ENCODE measurements at regions not wholly inside any gene's neighbourhood (a gene's known extent, or its start where the extent isn't known, plus 50 kb on each side); places are given as distances from the start of the nearest gene placed in this dataset.

- WGBS, 2 experiments = 18 to 21% methylated on average over 7 of the region's 7 CpGs
- Histone ChIP-seq H3K27ac (ENCODE audit: insufficient read depth, low read depth, low read length, poor library complexity, severe bottlenecking) (no peak overlapping the region), H3K36me3 (ENCODE audit: control insufficient read depth, insufficient read depth, low read length) (no peaks in the 10 kb centered on the region), H3K27me3 (ENCODE audit: control insufficient read depth, insufficient read depth, low read length, poor library complexity, severe bottlenecking) (no peaks in the 10 kb centered on the region), H3K9me3 (ENCODE audit: control insufficient read depth, low read length) (no peaks in the 10 kb centered on the region), H3K4me1 (ENCODE audit: control insufficient read depth, insufficient read depth, low read length) (peaks cover 19% of the 10 kb centered on the region), H3K4me3 (ENCODE audit: insufficient read depth, low read depth, low read length) (no peak overlapping the region)
Observed at GRCh38 chr12:76698966-76699365, 64.9 kb upstream of the ZDHHC17 start.

GRCh38 chr12:76701690-76702089 is 62.2 kb upstream of the ZDHHC17 start:
- Histone ChIP-seq H3K36me3 (ENCODE audit: control insufficient read depth, insufficient read depth, low read length) (no peaks in the 10 kb centered on the region), H3K27ac (ENCODE audit: insufficient read depth, low read depth, low read length, poor library complexity, severe bottlenecking) (no peak overlapping the region), H3K27me3 (ENCODE audit: control insufficient read depth, insufficient read depth, low read length, poor library complexity, severe bottlenecking) (no peaks in the 10 kb centered on the region), H3K4me3 (ENCODE audit: insufficient read depth, low read depth, low read length) (no peak overlapping the region), H3K4me1 (ENCODE audit: control insufficient read depth, insufficient read depth, low read length) (peaks cover 15% of the 10 kb centered on the region), H3K9me3 (ENCODE audit: control insufficient read depth, low read length) (no peaks in the 10 kb centered on the region)
- WGBS, 2 experiments = 92 to 100% methylated on average over 1 of the region's 1 CpG

- no peaks in the 10 kb centered on the region for H3K27me3 ChIP-seq (ENCODE audit: control insufficient read depth, insufficient read depth, low read length, poor library complexity, severe bottlenecking)
- no peaks in the 10 kb centered on the region for H3K9me3 ChIP-seq (ENCODE audit: control insufficient read depth, low read length)
- H3K4me1 ChIP-seq (ENCODE audit: control insufficient read depth, insufficient read depth, low read length) = peaks cover 6% of the 10 kb centered on the region
- H3K4me3 ChIP-seq (ENCODE audit: insufficient read depth, low read depth, low read length) = no peak overlapping the region
- WGBS, 2 experiments = 88 to 92% methylated on average over 3 of the region's 4 CpGs
- H3K36me3 ChIP-seq (ENCODE audit: control insufficient read depth, insufficient read depth, low read length) = no peaks in the 10 kb centered on the region
- no peak overlapping the region for H3K27ac ChIP-seq (ENCODE audit: insufficient read depth, low read depth, low read length, poor library complexity, severe bottlenecking)
Observed at GRCh38 chr12:76702946-76703345, 61.0 kb upstream of the ZDHHC17 start.

GRCh38 chr12:76704693-76705092 is 59.2 kb upstream of the ZDHHC17 start:
- no peak overlapping the region for H3K27ac ChIP-seq (ENCODE audit: insufficient read depth, low read depth, low read length, poor library complexity, severe bottlenecking)
- no peak overlapping the region for H3K4me3 ChIP-seq (ENCODE audit: insufficient read depth, low read depth, low read length)
- H3K4me1 ChIP-seq (ENCODE audit: control insufficient read depth, insufficient read depth, low read length) = no peaks in the 10 kb centered on the region
- no peaks in the 10 kb centered on the region for H3K9me3 ChIP-seq (ENCODE audit: control insufficient read depth, low read length)
- H3K27me3 ChIP-seq (ENCODE audit: control insufficient read depth, insufficient read depth, low read length, poor library complexity, severe bottlenecking) = no peaks in the 10 kb centered on the region
- 67 to 69% methylated on average over 2 of the region's 2 CpGs for WGBS, 2 experiments
- H3K36me3 ChIP-seq (ENCODE audit: control insufficient read depth, insufficient read depth, low read length) = no peaks in the 10 kb centered on the region

- H3K4me1 ChIP-seq (ENCODE audit: control insufficient read depth, insufficient read depth, low read length) = no peaks in the 10 kb centered on the region
- H3K9me3 ChIP-seq (ENCODE audit: control insufficient read depth, low read length) = no peaks in the 10 kb centered on the region
- H3K27ac ChIP-seq (ENCODE audit: insufficient read depth, low read depth, low read length, poor library complexity, severe bottlenecking) = no peak overlapping the region
- no peaks in the 10 kb centered on the region for H3K36me3 ChIP-seq (ENCODE audit: control insufficient read depth, insufficient read depth, low read length)
- no peaks in the 10 kb centered on the region for H3K27me3 ChIP-seq (ENCODE audit: control insufficient read depth, insufficient read depth, low read length, poor library complexity, severe bottlenecking)
- H3K4me3 ChIP-seq (ENCODE audit: insufficient read depth, low read depth, low read length) = no peak overlapping the region
Observed at GRCh38 chr12:76706101-76706500, 57.8 kb upstream of the ZDHHC17 start.

- Histone ChIP-seq H3K36me3 (ENCODE audit: control insufficient read depth, insufficient read depth, low read length) (no peaks in the 10 kb centered on the region), H3K4me3 (ENCODE audit: insufficient read depth, low read depth, low read length) (no peak overlapping the region), H3K9me3 (ENCODE audit: control insufficient read depth, low read length) (no peaks in the 10 kb centered on the region), H3K27me3 (ENCODE audit: control insufficient read depth, insufficient read depth, low read length, poor library complexity, severe bottlenecking) (no peaks in the 10 kb centered on the region), H3K27ac (ENCODE audit: insufficient read depth, low read depth, low read length, poor library complexity, severe bottlenecking) (no peak overlapping the region), H3K4me1 (ENCODE audit: control insufficient read depth, insufficient read depth, low read length) (no peaks in the 10 kb centered on the region)
Observed at GRCh38 chr12:76706761-76707160, 57.2 kb upstream of the ZDHHC17 start.

GRCh38 chr12:76707772-76708171 is 56.1 kb upstream of the ZDHHC17 start:
- H3K27ac ChIP-seq (ENCODE audit: insufficient read depth, low read depth, low read length, poor library complexity, severe bottlenecking) = no peak overlapping the region
- H3K4me3 ChIP-seq (ENCODE audit: insufficient read depth, low read depth, low read length) = no peak overlapping the region
- no peaks in the 10 kb centered on the region for H3K9me3 ChIP-seq (ENCODE audit: control insufficient read depth, low read length)
- 95 to 100% methylated on average over 1 to 4 of the region's 4 CpGs for WGBS, 2 experiments
- no peaks in the 10 kb centered on the region for H3K4me1 ChIP-seq (ENCODE audit: control insufficient read depth, insufficient read depth, low read length)
- H3K27me3 ChIP-seq (ENCODE audit: control insufficient read depth, insufficient read depth, low read length, poor library complexity, severe bottlenecking) = no peaks in the 10 kb centered on the region
- H3K36me3 ChIP-seq (ENCODE audit: control insufficient read depth, insufficient read depth, low read length) = no peaks in the 10 kb centered on the region

GRCh38 chr12:76708296-76708695 is 55.6 kb upstream of the ZDHHC17 start:
- WGBS, 2 experiments = 63 to 74% methylated on average over 1 to 2 of the region's 2 CpGs
- H3K9me3 ChIP-seq (ENCODE audit: control insufficient read depth, low read length) = no peaks in the 10 kb centered on the region
- H3K36me3 ChIP-seq (ENCODE audit: control insufficient read depth, insufficient read depth, low read length) = no peaks in the 10 kb centered on the region
- H3K4me1 ChIP-seq (ENCODE audit: control insufficient read depth, insufficient read depth, low read length) = no peaks in the 10 kb centered on the region
- no peak overlapping the region for H3K4me3 ChIP-seq (ENCODE audit: insufficient read depth, low read depth, low read length)
- no peak overlapping the region for H3K27ac ChIP-seq (ENCODE audit: insufficient read depth, low read depth, low read length, poor library complexity, severe bottlenecking)
- no peaks in the 10 kb centered on the region for H3K27me3 ChIP-seq (ENCODE audit: control insufficient read depth, insufficient read depth, low read length, poor library complexity, severe bottlenecking)

GRCh38 chr12:76711241-76711640 is 52.7 kb upstream of the ZDHHC17 start:
- Histone ChIP-seq H3K27ac (ENCODE audit: insufficient read depth, low read depth, low read length, poor library complexity, severe bottlenecking) (no peak overlapping the region), H3K9me3 (ENCODE audit: control insufficient read depth, low read length) (no peaks in the 10 kb centered on the region), H3K27me3 (ENCODE audit: control insufficient read depth, insufficient read depth, low read length, poor library complexity, severe bottlenecking) (no peaks in the 10 kb centered on the region), H3K4me1 (ENCODE audit: control insufficient read depth, insufficient read depth, low read length) (no peaks in the 10 kb centered on the region), H3K36me3 (ENCODE audit: control insufficient read depth, insufficient read depth, low read length) (no peaks in the 10 kb centered on the region), H3K4me3 (ENCODE audit: insufficient read depth, low read depth, low read length) (no peak overlapping the region)
- WGBS, 2 experiments = 82 to 92% methylated on average over 3 of the region's 3 CpGs

- Histone ChIP-seq H3K9me3 (ENCODE audit: control insufficient read depth, low read length) (no peaks in the 10 kb centered on the region), H3K4me3 (ENCODE audit: insufficient read depth, low read depth, low read length) (no peak overlapping the region), H3K27me3 (ENCODE audit: control insufficient read depth, insufficient read depth, low read length, poor library complexity, severe bottlenecking) (no peaks in the 10 kb centered on the region), H3K27ac (ENCODE audit: insufficient read depth, low read depth, low read length, poor library complexity, severe bottlenecking) (no peak overlapping the region), H3K4me1 (ENCODE audit: control insufficient read depth, insufficient read depth, low read length) (no peaks in the 10 kb centered on the region), H3K36me3 (ENCODE audit: control insufficient read depth, insufficient read depth, low read length) (no peaks in the 10 kb centered on the region)
- WGBS, 2 experiments = 48 to 65% methylated on average over 3 of the region's 4 CpGs
Observed at GRCh38 chr12:76713130-76713529, 50.8 kb upstream of the ZDHHC17 start.

GRCh38 chr12:76713986-76714385 is 49.9 kb upstream of the ZDHHC17 start:
- Histone ChIP-seq H3K36me3 (ENCODE audit: control insufficient read depth, insufficient read depth, low read length) (no peaks in the 10 kb centered on the region), H3K27me3 (ENCODE audit: control insufficient read depth, insufficient read depth, low read length, poor library complexity, severe bottlenecking) (no peaks in the 10 kb centered on the region), H3K4me3 (ENCODE audit: insufficient read depth, low read depth, low read length) (no peak overlapping the region), H3K4me1 (ENCODE audit: control insufficient read depth, insufficient read depth, low read length) (no peaks in the 10 kb centered on the region), H3K9me3 (ENCODE audit: control insufficient read depth, low read length) (no peaks in the 10 kb centered on the region), H3K27ac (ENCODE audit: insufficient read depth, low read depth, low read length, poor library complexity, severe bottlenecking) (no peak overlapping the region)

Measured in ectodermal cell (in vitro differentiated cells).